HEK293T (cell line): ENCODE measurements at regions not wholly inside any gene's neighbourhood (a gene's known extent, or its start where the extent isn't known, plus 50 kb on each side); places are given as distances from the start of the nearest gene placed in this dataset.

Source experiments
- ARNT ChIP-seq: fragments of 450-650 bp; IDR thresholded peaks from 2 replicates; pipeline ENCODE4 v1.6.1; 2017; ENCODE audit warnings: mild to moderate bottlenecking
- BHLHE40 ChIP-seq: fragments of 450-650 bp; IDR thresholded peaks from 2 replicates; pipeline ENCODE4 v1.6.1; 2016; ENCODE audit warnings: mild to moderate bottlenecking, moderate library complexity, borderline replicate concordance
- CTBP1 ChIP-seq: fragments of 450-650 bp; IDR thresholded peaks from 2 replicates; pipeline ENCODE4 v1.6.1; 2016; ENCODE audit warnings: borderline replicate concordance
- ELF4 ChIP-seq: fragments of 450-650 bp; IDR thresholded peaks from 2 replicates; pipeline ENCODE4 v1.6.1; 2017; ENCODE audit warnings: antibody characterized with exemption
- FOXK2 ChIP-seq: fragments of 450-650 bp; IDR thresholded peaks from 2 replicates; pipeline ENCODE4 v1.6.1; 2016; ENCODE audit warnings: mild to moderate bottlenecking
- HDGF ChIP-seq: fragments of 450-650 bp; IDR thresholded peaks from 2 replicates; pipeline ENCODE4 v1.6.1; 2017; ENCODE audit warnings: antibody characterized with exemption, borderline replicate concordance
- LEF1 ChIP-seq: fragments of 450-650 bp; IDR thresholded peaks from 2 replicates; pipeline ENCODE4 v1.6.1; 2017; ENCODE audit warnings: mild to moderate bottlenecking, borderline replicate concordance
- NFRKB ChIP-seq: fragments of 450-650 bp; IDR thresholded peaks from 2 replicates; pipeline ENCODE4 v1.6.1; 2016; ENCODE audit warnings: mild to moderate bottlenecking, moderate library complexity
- SP1 ChIP-seq: fragments of 450-650 bp; IDR thresholded peaks from 2 replicates; pipeline ENCODE4 v1.6.1; 2017
- SUZ12 ChIP-seq: fragments of 450-650 bp; IDR thresholded peaks from 2 replicates; pipeline ENCODE4 v1.6.1; 2016; ENCODE audit warnings: mild to moderate bottlenecking
- TARDBP ChIP-seq: fragments of 450-650 bp; IDR thresholded peaks from 2 replicates; pipeline ENCODE4 v1.6.1; 2016
- ZNF384 ChIP-seq: fragments of 450-650 bp; IDR thresholded peaks from 2 replicates; pipeline ENCODE4 v1.6.1; 2016

- no peak for TF ChIP-seq FOXK2
- TF ChIP-seq BHLHE40 = no peak
- no peak for TF ChIP-seq SUZ12
- no peak for TF ChIP-seq SP1
- no peak for TF ChIP-seq NFRKB
- TF ChIP-seq TARDBP = no peak
- TF ChIP-seq ZNF384 = no peak
- TF ChIP-seq ELF4 = no peak
- TF ChIP-seq LEF1 = no peak
- TF ChIP-seq HDGF = no peak
- no peak for TF ChIP-seq CTBP1
- TF ChIP-seq ARNT = no peak
Measured at GRCh38 chr6:143609501-143609900, 68.3 kb upstream of the PHACTR2 start.
